Tibial artery (tissue), 4 donors: ENCODE measurements at regions not wholly inside any gene's neighbourhood (a gene's known extent, or its start where the extent isn't known, plus 50 kb on each side); places are given as distances from the start of the nearest gene placed in this dataset.

ENCODE experiments used
- DNase-seq, 2 donors: peaks; one replicate each; pipeline ENCODE4 v3.0.0-alpha.2; 2019
- H3K27ac ChIP-seq, 2 donors: fragments of 200-600 bp; sonication (generic) in 1 of 2; 1 replicate in 1 of 2; 2 replicates in 1 of 2; pipeline ENCODE4 v1.5.1; 2018 to 2019; ENCODE audit warnings: mild to moderate bottlenecking in 1 of 2
- H3K27me3 ChIP-seq, 2 donors: fragments of 200-600 bp; sonication (generic) in 1 of 2; one replicate each; pipeline versions ENCODE4 v1.5.1 to v1.6.0; 2016 to 2019
- H3K36me3 ChIP-seq, 3 donors: fragments of 200-600 bp; sonication (generic) in 2 of 3; one replicate each; pipeline ENCODE4 v1.5.1; 2016 to 2019; ENCODE audit warnings: mild to moderate bottlenecking in 2 of 3
- H3K4me1 ChIP-seq, 4 donors: fragments of 200-600 bp; sonication (generic) in 2 of 4; 1 replicate in 3 of 4; 2 replicates in 1 of 4; pipeline ENCODE4 v1.5.1; 2016 to 2019
- H3K4me3 ChIP-seq, 2 donors: fragments of 200-600 bp; sonication (generic) in 1 of 2; 1 replicate in 1 of 2; 2 replicates in 1 of 2; pipeline ENCODE4 v1.5.1; 2018 to 2019; ENCODE audit warnings: mild to moderate bottlenecking in 2 of 2
- H3K9me3 ChIP-seq, 3 donors: fragments of 200-600 bp; sonication (generic) in 1 of 3; one replicate each; pipeline ENCODE4 v1.5.1; 2016 to 2019
- intact Hi-C: fragments of 100-400 bp; cut with DNase I; formaldehyde crosslinking; loops from one replicate; pipeline ENCODE4 v1.15.0; 2023; ENCODE audit warnings: low total_unique reads
- TF ChIP-seq, protein P1 (sequence below), 2 experiments: fragments of 200-600 bp in 1 of 2; fragments of 450-650 bp in 1 of 2; IDR thresholded peaks; one replicate each; pipeline ENCODE4 v1.5.1; 2017 to 2019; ENCODE audit warnings: antibody characterized with exemption in 2 of 2, mild to moderate bottlenecking in 1 of 2, moderate library complexity in 1 of 2

- peaks cover 0 to 2% of the 10 kb centered on the region in 2 donors for H3K27me3 ChIP-seq
- intact Hi-C loops: no loop called here
These were observed 612.7 kb downstream of the TLR4 start for GRCh38 chr9:118316831-118317343.

GRCh38 chr9:118318770-118319431 lies 614.7 kb downstream of the TLR4 start:
- Histone ChIP-seq H3K4me3 (no peak overlapping the region), H3K4me1 (peaks cover 0 to 16% (median 2%) of the 10 kb centered on the region in 4 donors), H3K27ac (no peak overlapping the region), H3K9me3 (no peaks in the 10 kb centered on the region), H3K36me3 (no peaks in the 10 kb centered on the region), H3K27me3 (peaks cover 0 to 2% of the 10 kb centered on the region in 2 donors)
- TF ChIP-seq, protein P1, sequence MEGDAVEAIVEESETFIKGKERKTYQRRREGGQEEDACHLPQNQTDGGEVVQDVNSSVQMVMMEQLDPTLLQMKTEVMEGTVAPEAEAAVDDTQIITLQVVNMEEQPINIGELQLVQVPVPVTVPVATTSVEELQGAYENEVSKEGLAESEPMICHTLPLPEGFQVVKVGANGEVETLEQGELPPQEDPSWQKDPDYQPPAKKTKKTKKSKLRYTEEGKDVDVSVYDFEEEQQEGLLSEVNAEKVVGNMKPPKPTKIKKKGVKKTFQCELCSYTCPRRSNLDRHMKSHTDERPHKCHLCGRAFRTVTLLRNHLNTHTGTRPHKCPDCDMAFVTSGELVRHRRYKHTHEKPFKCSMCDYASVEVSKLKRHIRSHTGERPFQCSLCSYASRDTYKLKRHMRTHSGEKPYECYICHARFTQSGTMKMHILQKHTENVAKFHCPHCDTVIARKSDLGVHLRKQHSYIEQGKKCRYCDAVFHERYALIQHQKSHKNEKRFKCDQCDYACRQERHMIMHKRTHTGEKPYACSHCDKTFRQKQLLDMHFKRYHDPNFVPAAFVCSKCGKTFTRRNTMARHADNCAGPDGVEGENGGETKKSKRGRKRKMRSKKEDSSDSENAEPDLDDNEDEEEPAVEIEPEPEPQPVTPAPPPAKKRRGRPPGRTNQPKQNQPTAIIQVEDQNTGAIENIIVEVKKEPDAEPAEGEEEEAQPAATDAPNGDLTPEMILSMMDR (IDR thresholded peaks at IDR 0.05): no peak
- peak in 1 of 2 donors; percentile 66 for DNase-seq
- intact Hi-C loops: no loop called here

More at GRCh38 chr9:118316831-118317343, 612.7 kb downstream of the TLR4 start:
- TF ChIP-seq, protein P1 (IDR thresholded peaks at IDR 0.05): no peak
- no peaks in the 10 kb centered on the region for H3K36me3 ChIP-seq
- DNase-seq: no peak
- H3K9me3 ChIP-seq: no peaks in the 10 kb centered on the region
- no peak overlapping the region for H3K4me3 ChIP-seq
- no peak overlapping the region for H3K27ac ChIP-seq
- peaks cover 0 to 16% (median 2%) of the 10 kb centered on the region in 4 donors for H3K4me1 ChIP-seq

DNA sequence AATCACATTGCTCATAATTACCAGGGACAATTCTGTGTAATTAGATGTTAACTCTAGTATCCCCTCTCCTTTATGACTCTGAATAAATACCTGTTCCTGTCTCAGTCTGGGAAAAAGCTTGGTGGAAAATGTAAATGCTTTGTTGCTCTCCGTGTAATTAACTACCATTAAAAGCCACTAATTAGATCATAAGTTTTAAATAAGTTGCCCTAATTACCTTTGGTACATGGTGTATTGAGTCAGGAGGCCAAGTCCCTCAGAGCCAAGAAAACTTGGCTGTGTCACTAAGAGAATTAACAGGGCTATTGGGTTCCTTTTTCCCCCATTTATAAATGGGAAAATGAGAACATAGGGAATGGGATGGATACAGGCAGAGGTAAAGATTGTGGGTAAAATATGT lies 617.6 kb downstream of the TLR4 start:
- no peak overlapping the region for H3K4me3 ChIP-seq
- H3K27me3 ChIP-seq: no peaks in the 10 kb centered on the region
- TF ChIP-seq, protein P1 (IDR thresholded peaks at IDR 0.05): no peak
- no peaks in the 10 kb centered on the region for H3K9me3 ChIP-seq
- intact Hi-C loops: no loop called here
- H3K27ac ChIP-seq: no peak overlapping the region
- H3K4me1 ChIP-seq: peaks cover 0 to 23% (median 2%) of the 10 kb centered on the region in 4 donors
- no peak for DNase-seq
- H3K36me3 ChIP-seq: no peaks in the 10 kb centered on the region

GRCh38 chr9:118324706-118325105 lies 620.5 kb downstream of the TLR4 start:
- Histone ChIP-seq H3K4me1 (peaks cover 0 to 18% (median 0%) of the 10 kb centered on the region in 4 donors), H3K27me3 (no peaks in the 10 kb centered on the region), H3K9me3 (no peaks in the 10 kb centered on the region), H3K27ac (no peak overlapping the region), H3K36me3 (no peaks in the 10 kb centered on the region), H3K4me3 (no peak overlapping the region)
- TF ChIP-seq, protein P1 (IDR thresholded peaks at IDR 0.05): no peak
- DNase-seq: no peak
- intact Hi-C loops: no loop called here

GRCh38 chr9:118325757-118326156 lies 621.6 kb downstream of the TLR4 start:
- intact Hi-C loops: no loop called here
- no peaks in the 10 kb centered on the region for H3K36me3 ChIP-seq
- no peaks in the 10 kb centered on the region for H3K9me3 ChIP-seq
- H3K4me3 ChIP-seq: no peak overlapping the region
- DNase-seq: no peak
- peaks cover 0 to 18% (median 0%) of the 10 kb centered on the region in 4 donors for H3K4me1 ChIP-seq
- H3K27me3 ChIP-seq: no peaks in the 10 kb centered on the region
- TF ChIP-seq, protein P1 (IDR thresholded peaks at IDR 0.05): no peak
- no peak overlapping the region for H3K27ac ChIP-seq
